Liver (tissue), 8 donors: ENCODE measurements at regions not wholly inside any gene's neighbourhood (a gene's known extent, or its start where the extent isn't known, plus 50 kb on each side); places are given as distances from the start of the nearest gene placed in this dataset.

Experiments used
- DNase-seq: peaks from one replicate; pipeline ENCODE4 v3.0.0-alpha.2; 2017; ENCODE audit warnings: low spot score
- H3K27ac ChIP-seq, 2 donors: one replicate each; pipeline ENCODE4 v1.7.0; 2013; ENCODE audit warnings: inconsistent platforms in 2 of 2, low read length in 2 of 2, control low read depth in 1 of 2, low read depth in 1 of 2, mild to moderate bottlenecking in 1 of 2
- H3K27me3 ChIP-seq, 4 donors: one replicate each; pipeline versions ENCODE4 v1.6.1 to v1.7.0; 2013; ENCODE audit warnings: low read length in 3 of 4, inconsistent platforms in 1 of 4, mild to moderate bottlenecking in 1 of 4, moderate library complexity in 1 of 4; ENCODE audit not compliant: control insufficient read depth in 4 of 4, insufficient read depth in 4 of 4
- H3K36me3 ChIP-seq, 4 donors: one replicate each; pipeline versions ENCODE4 v1.6.1 to v1.7.0; 2013; ENCODE audit warnings: low read length in 3 of 4, mild to moderate bottlenecking in 3 of 4, low read depth in 1 of 4, moderate library complexity in 1 of 4; ENCODE audit not compliant: control insufficient read depth in 4 of 4, insufficient read depth in 3 of 4
- H3K4me1 ChIP-seq, 4 donors: one replicate each; pipeline versions ENCODE4 v1.6.1 to v1.7.0; 2013; ENCODE audit warnings: low read length in 3 of 4, mild to moderate bottlenecking in 3 of 4, moderate library complexity in 1 of 4; ENCODE audit not compliant: control insufficient read depth in 4 of 4, insufficient read depth in 4 of 4
- H3K4me3 ChIP-seq, 3 donors: one replicate each; pipeline versions ENCODE4 v1.6.1 to v1.7.0; 2013; ENCODE audit warnings: low read length in 3 of 3, control low read depth in 1 of 3, low read depth in 1 of 3, mild to moderate bottlenecking in 1 of 3
- H3K9ac ChIP-seq, 2 donors: one replicate each; pipeline ENCODE4 v1.7.0; 2013; ENCODE audit warnings: low read length in 2 of 2, mild to moderate bottlenecking in 2 of 2, moderate library complexity in 2 of 2, control low read depth in 1 of 2, low read depth in 1 of 2
- H3K9me3 ChIP-seq, 4 donors: one replicate each; pipeline versions ENCODE4 v1.6.1 to v1.7.0; 2013; ENCODE audit warnings: low read length in 3 of 4; ENCODE audit not compliant: control insufficient read depth in 4 of 4
- CTCF ChIP-seq: fragments of 150-350 bp; IDR thresholded peaks from 2 replicates; pipeline ENCODE4 v1.5.1; 2017; ENCODE audit warnings: improper control_type of control experiment, low read depth, low read length; ENCODE audit not compliant: missing input control
- GABPA ChIP-seq, 2 donors: IDR thresholded peaks in 1 of 2; conservative IDR thresholded peaks in 1 of 2; 2 replicates each; pipeline ENCODE4 v1.6.1; 2016; ENCODE audit warnings: antibody characterized with exemption in 2 of 2, mild to moderate bottlenecking in 1 of 2, moderate library complexity in 1 of 2
- HNF4A ChIP-seq, 2 donors: conservative IDR thresholded peaks; 2 replicates each; pipeline ENCODE4 v1.6.1; 2016; ENCODE audit warnings: antibody characterized with exemption in 2 of 2, mild to moderate bottlenecking in 2 of 2
- HNF4G ChIP-seq: IDR thresholded peaks from 2 replicates; pipeline ENCODE4 v1.6.1; 2016; ENCODE audit warnings: antibody characterized with exemption
- JUND ChIP-seq, 2 donors: IDR thresholded peaks; 2 replicates each; pipeline ENCODE4 v1.6.1; 2016; ENCODE audit warnings: antibody characterized with exemption in 2 of 2
- RAD21 ChIP-seq, 2 donors: IDR thresholded peaks; 2 replicates each; pipeline ENCODE4 v1.6.1; 2016; ENCODE audit warnings: antibody characterized with exemption in 2 of 2, mild to moderate bottlenecking in 2 of 2
- SP1 ChIP-seq: IDR thresholded peaks from 2 replicates; pipeline ENCODE4 v1.6.1; 2018; ENCODE audit warnings: antibody characterized with exemption, mild to moderate bottlenecking
- YY1 ChIP-seq: IDR thresholded peaks from 2 replicates; pipeline ENCODE4 v1.6.1; 2016; ENCODE audit warnings: antibody characterized with exemption, mild to moderate bottlenecking
- WGBS: extraction: QIAGEN DNeasy Blood & Tissue Kit; methylation state at CpG from one replicate; pipeline ENCODE4 v1.1.7; 2013; 5-methylcytosine and 5-hydroxymethylcytosine counted together
- TF ChIP-seq, protein P1 (sequence below): IDR thresholded peaks from 2 replicates; pipeline ENCODE4 v1.6.1; 2016; ENCODE audit warnings: antibody characterized with exemption, mild to moderate bottlenecking
- TF ChIP-seq, protein P2 (sequence below): IDR thresholded peaks from 2 replicates; pipeline ENCODE4 v1.6.1; 2016; ENCODE audit warnings: antibody characterized with exemption
- TF ChIP-seq, protein P3 (sequence below): IDR thresholded peaks from 2 replicates; pipeline ENCODE4 v1.6.1; 2016; ENCODE audit warnings: antibody characterized with exemption
- donor health status: healthy.
- donor health status: healthy.
- donor health status: healthy.
- donor health status: healthy.
- donor health status: healthy.

GRCh38 chr2:108079736-108080135 lies 93.4 kb downstream of the SLC5A7 start:
- H3K36me3 ChIP-seq: no peaks in the 10 kb centered on the region
- no peak overlapping the region for H3K4me3 ChIP-seq
- TF ChIP-seq, protein P1, sequence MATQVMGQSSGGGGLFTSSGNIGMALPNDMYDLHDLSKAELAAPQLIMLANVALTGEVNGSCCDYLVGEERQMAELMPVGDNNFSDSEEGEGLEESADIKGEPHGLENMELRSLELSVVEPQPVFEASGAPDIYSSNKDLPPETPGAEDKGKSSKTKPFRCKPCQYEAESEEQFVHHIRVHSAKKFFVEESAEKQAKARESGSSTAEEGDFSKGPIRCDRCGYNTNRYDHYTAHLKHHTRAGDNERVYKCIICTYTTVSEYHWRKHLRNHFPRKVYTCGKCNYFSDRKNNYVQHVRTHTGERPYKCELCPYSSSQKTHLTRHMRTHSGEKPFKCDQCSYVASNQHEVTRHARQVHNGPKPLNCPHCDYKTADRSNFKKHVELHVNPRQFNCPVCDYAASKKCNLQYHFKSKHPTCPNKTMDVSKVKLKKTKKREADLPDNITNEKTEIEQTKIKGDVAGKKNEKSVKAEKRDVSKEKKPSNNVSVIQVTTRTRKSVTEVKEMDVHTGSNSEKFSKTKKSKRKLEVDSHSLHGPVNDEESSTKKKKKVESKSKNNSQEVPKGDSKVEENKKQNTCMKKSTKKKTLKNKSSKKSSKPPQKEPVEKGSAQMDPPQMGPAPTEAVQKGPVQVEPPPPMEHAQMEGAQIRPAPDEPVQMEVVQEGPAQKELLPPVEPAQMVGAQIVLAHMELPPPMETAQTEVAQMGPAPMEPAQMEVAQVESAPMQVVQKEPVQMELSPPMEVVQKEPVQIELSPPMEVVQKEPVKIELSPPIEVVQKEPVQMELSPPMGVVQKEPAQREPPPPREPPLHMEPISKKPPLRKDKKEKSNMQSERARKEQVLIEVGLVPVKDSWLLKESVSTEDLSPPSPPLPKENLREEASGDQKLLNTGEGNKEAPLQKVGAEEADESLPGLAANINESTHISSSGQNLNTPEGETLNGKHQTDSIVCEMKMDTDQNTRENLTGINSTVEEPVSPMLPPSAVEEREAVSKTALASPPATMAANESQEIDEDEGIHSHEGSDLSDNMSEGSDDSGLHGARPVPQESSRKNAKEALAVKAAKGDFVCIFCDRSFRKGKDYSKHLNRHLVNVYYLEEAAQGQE: no peak
- TF ChIP-seq, protein P2, sequence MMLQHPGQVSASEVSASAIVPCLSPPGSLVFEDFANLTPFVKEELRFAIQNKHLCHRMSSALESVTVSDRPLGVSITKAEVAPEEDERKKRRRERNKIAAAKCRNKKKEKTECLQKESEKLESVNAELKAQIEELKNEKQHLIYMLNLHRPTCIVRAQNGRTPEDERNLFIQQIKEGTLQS: no peak
- TF ChIP-seq GABPA (IDR thresholded peaks at IDR 0.05 in 1 of 2, conservative IDR thresholded peaks at IDR 0.05 in 1 of 2) (no peak), HNF4A (conservative IDR thresholded peaks at IDR 0.05) (no peak), RAD21 (IDR thresholded peaks at IDR 0.05) (no peak)
- TF ChIP-seq, protein P3, sequence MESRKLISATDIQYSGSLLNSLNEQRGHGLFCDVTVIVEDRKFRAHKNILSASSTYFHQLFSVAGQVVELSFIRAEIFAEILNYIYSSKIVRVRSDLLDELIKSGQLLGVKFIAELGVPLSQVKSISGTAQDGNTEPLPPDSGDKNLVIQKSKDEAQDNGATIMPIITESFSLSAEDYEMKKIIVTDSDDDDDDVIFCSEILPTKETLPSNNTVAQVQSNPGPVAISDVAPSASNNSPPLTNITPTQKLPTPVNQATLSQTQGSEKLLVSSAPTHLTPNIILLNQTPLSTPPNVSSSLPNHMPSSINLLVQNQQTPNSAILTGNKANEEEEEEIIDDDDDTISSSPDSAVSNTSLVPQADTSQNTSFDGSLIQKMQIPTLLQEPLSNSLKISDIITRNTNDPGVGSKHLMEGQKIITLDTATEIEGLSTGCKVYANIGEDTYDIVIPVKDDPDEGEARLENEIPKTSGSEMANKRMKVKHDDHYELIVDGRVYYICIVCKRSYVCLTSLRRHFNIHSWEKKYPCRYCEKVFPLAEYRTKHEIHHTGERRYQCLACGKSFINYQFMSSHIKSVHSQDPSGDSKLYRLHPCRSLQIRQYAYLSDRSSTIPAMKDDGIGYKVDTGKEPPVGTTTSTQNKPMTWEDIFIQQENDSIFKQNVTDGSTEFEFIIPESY: no peak
- DNase-seq: no peak
- no peak overlapping the region for H3K27ac ChIP-seq
- H3K27me3 ChIP-seq: no peaks in the 10 kb centered on the region
- no peaks in the 10 kb centered on the region for H3K4me1 ChIP-seq
- no peaks in the 10 kb centered on the region for H3K9me3 ChIP-seq
- H3K9ac ChIP-seq: no peak overlapping the region

GRCh38 chr2:108080177-108080576 lies 93.9 kb downstream of the SLC5A7 start:
- H3K27ac ChIP-seq: no peak overlapping the region
- WGBS: 71% methylated on average over 1 of the region's 1 CpG
- H3K36me3 ChIP-seq: no peaks in the 10 kb centered on the region
- H3K4me3 ChIP-seq: no peak overlapping the region
- no peaks in the 10 kb centered on the region for H3K27me3 ChIP-seq
- no peaks in the 10 kb centered on the region for H3K4me1 ChIP-seq
- no peaks in the 10 kb centered on the region for H3K9me3 ChIP-seq
- H3K9ac ChIP-seq: no peak overlapping the region
- no peak for TF ChIP-seq YY1
- TF ChIP-seq SP1: no peak
- no peak for TF ChIP-seq HNF4G
- no peak for TF ChIP-seq CTCF
- TF ChIP-seq JUND (IDR thresholded peaks at IDR 0.05): no peak
- TF ChIP-seq, protein P3: no peak
- DNase-seq: no peak
